HG03565 (cell line): ENCODE measurements at regions not wholly inside any gene's neighbourhood (a gene's known extent, or its start where the extent isn't known, plus 50 kb on each side); places are given as distances from the start of the nearest gene placed in this dataset.

ENCODE experiments used
- ATAC-seq: cut with Tn5 transposase; IDR thresholded peaks from one replicate; pipeline ENCODE4 v1.9.1; 2021; ENCODE audit warnings: mild to moderate bottlenecking, moderate library complexity; ENCODE audit not compliant: unreplicated experiment

GRCh38 chrX:40171513-40172400 lies 74.0 kb upstream of the BCOR start:
- no peak for ATAC-seq

GRCh38 chrX:40170830-40171512 lies 73.2 kb upstream of the BCOR start:
- no peak for ATAC-seq

GRCh38 chrX:40169193-40170101 lies 71.7 kb upstream of the BCOR start:
- peak; percentile 35 for ATAC-seq

GRCh38 chrX:40168480-40169011 lies 70.8 kb upstream of the BCOR start:
- ATAC-seq, result no peak

DNA sequence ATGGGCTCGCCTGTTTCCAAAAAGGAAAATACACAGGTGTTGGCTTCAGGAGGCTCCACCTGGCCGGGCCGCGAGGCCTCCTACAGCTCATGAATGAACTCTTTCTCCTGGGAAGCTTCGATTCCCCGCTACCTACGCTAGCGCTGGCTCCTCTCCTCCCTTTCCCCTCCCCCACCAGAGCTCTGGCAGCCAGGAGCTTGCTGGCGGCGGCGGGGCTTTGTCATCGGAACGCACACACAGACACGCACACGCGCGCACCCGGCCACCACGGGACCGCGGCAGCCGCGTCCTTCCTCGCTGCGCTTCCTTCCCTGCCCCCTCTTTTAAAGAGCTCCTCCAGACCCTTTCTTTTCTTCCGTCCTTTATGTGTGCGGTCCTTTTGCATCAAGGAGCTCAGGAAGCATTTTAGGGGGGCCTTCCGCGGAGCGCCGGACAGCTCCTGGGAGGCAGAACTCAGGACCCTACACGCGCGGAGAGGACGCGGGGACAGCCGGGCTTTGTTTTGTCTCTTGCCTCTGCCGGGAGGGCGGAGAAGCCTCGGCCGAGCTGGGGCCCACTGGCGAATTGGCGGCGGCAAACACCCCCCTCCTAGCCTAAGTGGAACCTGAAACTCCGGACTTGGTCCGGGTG lies 70.2 kb upstream of the BCOR start:
- no peak for ATAC-seq

DNA sequence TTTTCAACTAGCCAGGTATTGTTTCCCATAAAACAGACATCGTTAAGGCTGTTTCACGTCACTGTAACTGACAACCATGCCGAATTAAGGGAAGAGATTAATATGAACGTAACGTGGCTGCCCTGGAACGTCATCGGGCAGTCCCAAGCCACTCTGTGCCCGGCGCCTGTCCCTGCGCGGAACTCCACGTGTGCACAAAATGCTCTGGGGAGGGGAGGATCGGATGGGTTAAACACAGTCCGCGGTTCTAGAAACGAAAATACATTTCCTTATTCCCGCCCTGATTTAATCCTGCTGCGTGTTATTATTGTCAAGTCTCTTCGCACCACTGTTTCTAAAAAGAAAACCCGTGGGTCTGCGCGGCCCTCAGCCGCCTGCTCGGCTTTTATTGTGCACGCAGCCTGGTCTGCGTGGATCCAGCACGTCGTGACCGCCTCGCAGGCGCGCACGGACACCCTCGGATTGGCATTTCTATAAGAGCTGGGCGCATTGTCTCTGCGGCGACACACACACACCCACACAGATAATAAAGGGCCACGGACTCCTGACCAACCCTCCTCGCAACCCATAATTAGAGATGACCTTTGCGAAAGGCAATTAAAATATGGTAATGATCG lies 69.6 kb upstream of the BCOR start:
- ATAC-seq, result no peak

DNA sequence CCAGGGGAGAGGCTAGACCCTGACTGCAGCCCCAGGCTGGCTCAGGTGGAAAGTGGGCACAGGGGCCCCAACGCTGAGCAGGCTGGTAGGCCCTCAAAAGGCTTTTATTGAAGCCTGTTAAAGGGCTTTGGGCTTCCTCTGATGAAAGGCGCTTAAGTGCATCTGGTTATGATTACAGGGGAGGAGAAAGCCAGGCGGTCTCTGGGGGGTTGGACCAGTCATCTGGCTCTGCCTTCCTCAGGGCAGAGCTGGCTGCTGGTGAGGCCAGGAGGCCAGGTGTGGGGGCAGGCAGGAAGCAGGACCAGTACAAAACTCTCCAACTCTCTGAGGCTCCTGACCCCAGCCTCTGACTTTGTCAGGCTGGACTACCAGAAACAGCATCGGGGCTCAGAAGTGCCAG lies 68.8 kb upstream of the BCOR start:
- no peak for ATAC-seq

DNA sequence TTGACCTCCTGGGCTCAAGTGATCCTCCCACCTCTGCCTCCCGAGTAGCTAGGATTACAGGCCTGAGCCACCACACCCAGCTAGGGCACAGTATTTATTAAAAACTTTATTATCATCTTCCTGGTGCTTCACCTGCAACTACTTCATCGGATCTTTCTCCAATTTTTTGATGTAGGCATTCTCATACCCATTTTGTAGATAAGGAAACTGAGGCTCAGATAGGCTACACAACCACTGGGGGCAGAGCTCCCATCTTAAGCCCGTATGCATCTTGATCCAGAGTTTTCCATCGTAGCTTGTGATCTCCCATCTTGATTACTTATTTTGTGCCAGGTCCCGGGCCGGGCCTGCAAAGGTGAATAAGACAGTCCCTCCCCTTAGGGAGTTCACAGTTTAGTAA lies 68.1 kb upstream of the BCOR start:
- no peak for ATAC-seq

GRCh38 chrX:40165206-40165605 lies 67.4 kb upstream of the BCOR start:
- ATAC-seq, result no peak

GRCh38 chrX:40164751-40165150 lies 67.0 kb upstream of the BCOR start:
- no peak for ATAC-seq

DNA sequence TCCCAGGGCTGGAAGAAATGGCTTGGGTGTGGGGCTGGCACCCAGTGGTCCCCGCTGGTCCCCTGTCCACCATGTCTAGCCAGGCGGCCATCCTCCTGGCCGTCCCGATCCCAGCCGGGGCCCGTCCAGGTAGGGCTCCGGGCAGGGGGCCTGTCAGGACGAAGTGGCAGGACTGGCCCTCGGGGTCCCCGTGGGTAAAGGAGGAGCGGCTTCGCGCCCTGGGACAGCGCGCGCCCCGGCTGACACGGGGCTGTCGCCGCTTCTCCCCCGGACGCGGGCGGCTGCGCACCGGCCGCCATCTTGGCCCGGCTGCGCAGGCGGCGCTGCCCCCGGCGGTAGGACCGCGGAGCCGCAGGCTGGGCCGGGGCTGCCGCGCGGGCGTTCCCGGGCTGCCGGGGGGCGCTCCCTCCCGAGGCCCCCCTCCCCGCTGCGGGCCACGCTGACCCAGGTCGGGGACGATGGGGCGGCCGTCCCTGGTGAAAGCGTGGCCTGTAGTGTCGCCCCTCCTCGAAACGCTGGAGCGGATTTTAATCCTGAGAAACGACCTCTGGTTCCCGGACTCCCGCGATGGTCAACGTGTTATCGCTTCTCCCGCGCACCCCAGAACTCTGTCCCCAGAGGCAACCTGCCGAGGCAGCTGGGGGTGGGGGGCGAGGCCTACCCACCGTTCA lies 60.4 kb upstream of the BCOR start:
- ATAC-seq, result no peak

DNA sequence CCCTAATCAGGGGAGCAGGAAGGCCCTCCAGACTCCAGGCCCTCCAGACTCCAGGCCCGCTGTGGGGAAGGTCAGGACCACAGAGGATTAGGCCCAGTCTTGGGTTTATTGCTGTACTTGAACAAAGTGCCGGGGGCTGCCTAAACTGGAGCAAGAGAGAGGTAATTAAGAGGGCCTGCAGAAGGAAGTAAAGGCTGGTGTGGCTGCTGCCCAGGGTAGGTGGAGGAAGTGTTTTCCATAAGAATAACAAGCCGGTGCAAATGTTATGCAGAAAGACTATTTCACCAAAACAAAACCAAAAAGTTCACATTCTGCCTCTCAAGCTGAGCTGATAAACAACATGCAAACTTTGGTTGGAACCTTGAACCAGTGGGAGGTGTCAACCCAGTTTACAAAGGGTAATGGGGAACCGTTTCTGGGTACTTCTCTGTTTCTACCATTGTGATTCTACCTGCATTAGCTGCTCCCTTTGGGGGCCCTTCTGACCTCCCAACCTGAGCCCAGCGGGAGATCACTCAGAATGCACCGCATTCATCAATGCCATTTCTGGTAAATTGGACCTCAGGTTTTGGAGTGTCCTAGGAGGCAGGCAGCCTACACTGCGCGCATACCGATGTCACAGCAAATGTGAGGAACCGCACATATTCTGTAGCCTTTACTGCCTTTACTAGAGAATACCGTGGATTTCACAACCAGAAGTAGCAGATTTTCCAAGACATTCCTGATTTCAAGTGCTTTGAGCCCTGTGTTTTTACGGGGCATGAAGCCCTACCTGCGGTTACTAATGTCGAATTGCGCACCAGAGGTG lies 59.7 kb upstream of the BCOR start:
- no peak for ATAC-seq

GRCh38 chrX:40156470-40157227 lies 58.9 kb upstream of the BCOR start:
- ATAC-seq, result no peak

- ATAC-seq, result no peak
These were observed 58.1 kb upstream of the BCOR start for GRCh38 chrX:40155589-40156469.

DNA sequence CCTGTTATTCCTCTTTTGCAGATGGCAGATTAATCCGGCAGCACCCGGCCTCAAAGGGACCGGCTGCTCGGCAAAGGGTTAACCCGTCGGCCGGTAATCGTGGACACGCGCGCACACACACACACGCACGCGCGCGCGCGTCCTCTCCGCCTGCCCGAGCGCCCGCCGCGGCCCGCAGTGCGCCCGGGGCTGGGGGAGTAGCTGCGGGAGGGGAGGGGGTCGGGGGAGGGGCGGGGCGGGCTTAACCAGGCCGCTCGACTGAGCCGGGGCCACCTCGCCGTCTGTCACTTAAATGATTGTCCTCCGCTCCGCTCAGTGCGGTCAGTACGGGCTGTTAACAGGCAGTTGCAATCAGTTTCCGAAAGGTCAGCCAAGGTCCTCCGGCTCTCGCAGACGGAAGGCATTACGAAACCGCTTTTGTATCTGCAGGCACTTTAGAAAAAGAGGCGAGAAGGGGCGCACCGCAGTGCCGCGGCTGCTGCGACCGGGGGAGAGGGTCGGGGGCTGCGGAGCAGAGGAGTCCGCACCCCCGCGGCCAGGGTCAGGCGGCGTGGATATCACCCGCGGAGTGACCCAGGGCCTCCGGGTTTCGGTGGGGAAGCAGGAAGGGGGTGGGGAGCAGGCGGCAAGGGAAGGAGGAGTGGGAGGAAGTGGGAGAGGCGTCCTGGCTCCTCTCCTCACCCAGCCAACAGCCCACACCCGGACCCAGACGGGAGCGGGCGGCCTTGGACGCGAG lies 57.3 kb upstream of the BCOR start:
- no peak for ATAC-seq

DNA sequence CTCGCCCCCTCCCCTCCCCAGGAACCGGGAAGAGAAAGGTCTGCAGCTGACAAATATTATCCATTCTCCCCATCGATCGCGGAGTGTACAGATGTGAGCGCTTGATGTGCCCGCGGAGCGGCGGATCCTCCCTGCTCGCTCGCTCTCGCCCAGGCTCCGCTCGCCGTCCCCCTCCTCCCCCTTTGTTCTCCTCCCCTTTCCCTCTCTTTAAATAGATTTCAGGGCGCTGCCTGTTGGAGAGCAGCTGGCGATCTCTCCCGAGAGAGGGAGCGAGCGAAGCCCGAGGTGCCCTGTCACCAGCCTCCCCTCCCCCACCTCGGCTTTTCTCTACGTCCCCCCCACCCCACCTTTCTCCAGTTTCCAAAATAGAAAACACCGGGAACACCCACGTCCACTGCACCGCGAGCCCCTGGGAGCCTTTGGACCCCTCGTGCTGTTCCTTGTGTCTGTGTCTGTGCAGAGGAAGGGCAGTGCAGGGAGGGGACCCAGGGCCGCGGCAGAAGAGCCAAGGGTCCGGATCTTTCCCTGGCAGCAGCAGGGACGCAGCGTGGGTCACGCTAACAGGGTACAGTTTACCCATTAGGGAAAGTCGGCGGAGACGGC lies 56.6 kb upstream of the BCOR start:
- no peak for ATAC-seq
